H9 (cell line): ENCODE measurements at regions not wholly inside any gene's neighbourhood (a gene's known extent, or its start where the extent isn't known, plus 50 kb on each side); places are given as distances from the start of the nearest gene placed in this dataset.

Experiments
- DNase-seq: peaks from one replicate; pipeline ENCODE4 v3.0.0-alpha.2; 2017
- H2AFZ ChIP-seq: one replicate; pipeline ENCODE4 v1.6.1; 2013; ENCODE audit warnings: mild to moderate bottlenecking, low read length, control low read depth, moderate library complexity
- H2AK5ac ChIP-seq: 2 replicates; pipeline ENCODE4 v1.6.1; 2013; ENCODE audit warnings: low read length, control low read depth, mixed read lengths; ENCODE audit not compliant: insufficient read length
- H2BK120ac ChIP-seq: one replicate; pipeline ENCODE4 v1.6.1; 2013; ENCODE audit warnings: low read depth, mild to moderate bottlenecking, low read length, control low read depth, inconsistent platforms; ENCODE audit not compliant: poor library complexity, severe bottlenecking
- H2BK12ac ChIP-seq: 2 replicates; pipeline ENCODE4 v1.6.1; 2013; ENCODE audit warnings: low read length, control low read depth, mixed read lengths, low read depth; ENCODE audit not compliant: insufficient read length
- H2BK15ac ChIP-seq: 2 replicates; pipeline ENCODE4 v1.6.1; 2013; ENCODE audit warnings: low read depth, low read length, control low read depth
- H2BK20ac ChIP-seq: one replicate; pipeline ENCODE4 v1.6.1; 2013; ENCODE audit warnings: low read depth, mild to moderate bottlenecking, low read length, control low read depth, inconsistent platforms; ENCODE audit not compliant: poor library complexity, severe bottlenecking
- H2BK5ac ChIP-seq: 2 replicates; pipeline ENCODE4 v1.6.1; 2013; ENCODE audit warnings: low read length, control low read depth, mixed read lengths; ENCODE audit not compliant: insufficient read length
- H3K14ac ChIP-seq: 2 replicates; pipeline ENCODE4 v1.6.1; 2013; ENCODE audit warnings: low read length, control low read depth; ENCODE audit not compliant: insufficient read depth
- H3K18ac ChIP-seq: 2 replicates; pipeline ENCODE4 v1.6.1; 2013; ENCODE audit warnings: low read depth, mild to moderate bottlenecking, mixed read lengths, low read length, control low read depth; ENCODE audit not compliant: insufficient read length
- H3K23ac ChIP-seq: 2 replicates; pipeline ENCODE4 v1.6.1; 2013; ENCODE audit warnings: low read length, control low read depth, mixed read lengths, low read depth; ENCODE audit not compliant: insufficient read length
- H3K23me2 ChIP-seq: 2 replicates; pipeline ENCODE4 v1.6.1; 2013; ENCODE audit warnings: low read depth, mild to moderate bottlenecking, mixed read lengths, low read length, control low read depth; ENCODE audit not compliant: insufficient read length, poor library complexity, severe bottlenecking
- H3K27ac ChIP-seq: 2 replicates; pipeline ENCODE4 v1.5.1; 2013; ENCODE audit warnings: low read length, control low read depth, mixed read lengths, low read depth; ENCODE audit not compliant: insufficient read length
- H3K27me3 ChIP-seq: 2 replicates; pipeline ENCODE4 v1.6.1; 2013; ENCODE audit warnings: low read length, control low read depth, inconsistent platforms; ENCODE audit not compliant: insufficient read depth
- H3K4ac ChIP-seq: 2 replicates; pipeline ENCODE4 v1.6.1; 2013; ENCODE audit warnings: low read depth, mild to moderate bottlenecking, control low read depth, inconsistent platforms, low read length, moderate library complexity
- H3K4me1 ChIP-seq: 2 replicates; pipeline ENCODE4 v1.6.1; 2013; ENCODE audit warnings: low read length, control low read depth, inconsistent platforms; ENCODE audit not compliant: insufficient read depth
- H3K4me2 ChIP-seq: 2 replicates; pipeline ENCODE4 v1.6.1; 2013; ENCODE audit warnings: low read length, control low read depth, mixed read lengths; ENCODE audit not compliant: insufficient read length, insufficient read depth
- H3K56ac ChIP-seq: 2 replicates; pipeline ENCODE4 v1.6.1; 2013; ENCODE audit warnings: low read depth, mild to moderate bottlenecking, mixed read lengths, low read length, control low read depth; ENCODE audit not compliant: insufficient read length
- H3K79me1 ChIP-seq: 2 replicates; pipeline ENCODE4 v1.6.1; 2013; ENCODE audit warnings: low read depth, mild to moderate bottlenecking, moderate library complexity, low read length, control low read depth, inconsistent platforms; ENCODE audit not compliant: insufficient read depth, poor library complexity, severe bottlenecking
- H3K79me2 ChIP-seq: 2 replicates; pipeline ENCODE4 v1.6.1; 2013; ENCODE audit warnings: low read length, control low read depth, inconsistent platforms; ENCODE audit not compliant: insufficient read depth
- H3K9ac ChIP-seq: 2 replicates; pipeline ENCODE4 v1.6.1; 2013; ENCODE audit warnings: low read length, control low read depth, mixed read lengths; ENCODE audit not compliant: insufficient read length; ENCODE audit errors: extremely low read depth
- H3K9me3 ChIP-seq: one replicate; pipeline ENCODE4 v1.6.1; 2013; ENCODE audit warnings: low read depth, low read length, inconsistent platforms; ENCODE audit not compliant: control insufficient read depth
- H3T11ph ChIP-seq: one replicate; pipeline ENCODE4 v1.6.1; 2013; ENCODE audit warnings: mild to moderate bottlenecking, low read length, control low read depth, inconsistent platforms
- H4K20me1 ChIP-seq: one replicate; pipeline ENCODE4 v1.6.1; 2013; ENCODE audit not compliant: control insufficient read depth, insufficient read length, insufficient read depth
- H4K5ac ChIP-seq: 2 replicates; pipeline ENCODE4 v1.6.1; 2013; ENCODE audit warnings: low read depth, mild to moderate bottlenecking, mixed read lengths, low read length, control low read depth; ENCODE audit not compliant: insufficient read length
- H4K8ac ChIP-seq: replicated peaks from 2 replicates; pipeline ENCODE4 v1.6.1; 2013; ENCODE audit warnings: low read length, control low read depth, mixed read lengths, low read depth; ENCODE audit not compliant: insufficient read length
- H4K91ac ChIP-seq: 2 replicates; pipeline ENCODE4 v1.6.1; 2013; ENCODE audit warnings: low read depth, mild to moderate bottlenecking, moderate library complexity, mixed read lengths, low read length, control low read depth; ENCODE audit not compliant: insufficient read length
- H3K27ac Mint-ChIP-seq, 3 experiments: 2 replicates in 2 of 3; 3 replicates in 1 of 3; pipeline ENCODE4 v1.8.0; 2020 to 2021; ENCODE audit warnings: mixed read lengths in 3 of 3, mild to moderate bottlenecking in 1 of 3, moderate library complexity in 1 of 3
- H3K27me3 Mint-ChIP-seq: 2 replicates; pipeline ENCODE4 v1.8.0; 2021; ENCODE audit warnings: low read depth, mild to moderate bottlenecking, moderate library complexity, mixed read lengths
- H3K36me3 Mint-ChIP-seq, 3 experiments: 2 replicates in 2 of 3; 3 replicates in 1 of 3; pipeline ENCODE4 v1.8.0; 2020 to 2021; ENCODE audit warnings: low read depth in 3 of 3, mixed read lengths in 3 of 3; ENCODE audit not compliant: insufficient read depth in 1 of 3
- H3K4me1 Mint-ChIP-seq, 2 experiments: 2 replicates each; pipeline ENCODE4 v1.8.0; 2020; ENCODE audit warnings: mixed read lengths in 2 of 2
- H3K4me3 Mint-ChIP-seq, 2 experiments: 2 replicates in 1 of 2; 3 replicates in 1 of 2; pipeline ENCODE4 v1.8.0; 2020 to 2021; ENCODE audit warnings: mild to moderate bottlenecking in 2 of 2, mixed read lengths in 2 of 2, moderate library complexity in 1 of 2
- H3K9me3 Mint-ChIP-seq, 2 experiments: 2 replicates in 1 of 2; 3 replicates in 1 of 2; pipeline ENCODE4 v1.8.0; 2020; ENCODE audit warnings: mild to moderate bottlenecking in 2 of 2, mixed read lengths in 2 of 2, moderate library complexity in 1 of 2
- WGBS: extraction: QIAGEN DNeasy Blood & Tissue Kit; methylation state at CpG from one replicate; pipeline ENCODE4 v1.1.7; 2013; ENCODE audit warnings: missing lambda C conversion rate, low lambda C conversion rate, mixed read lengths; ENCODE audit not compliant: insufficient read length; ENCODE audit errors: extremely low coverage; 5-methylcytosine and 5-hydroxymethylcytosine counted together
- TF ChIP-seq, protein P1 (sequence below): fragments of 200-600 bp; sonication (generic); conservative IDR thresholded peaks from 3 replicates; pipeline ENCODE4 v1.8.0; 2021; ENCODE audit warnings: antibody characterized with exemption, mild to moderate bottlenecking

- Histone ChIP-seq H2BK20ac (no peak overlapping the region), H3K23ac (no peak overlapping the region), H3K4ac (no peak overlapping the region), H4K8ac (no peak overlapping the region), H2AK5ac (no peak overlapping the region), H3K18ac (no peak overlapping the region), H4K5ac (no peak overlapping the region), H2BK12ac (no peak overlapping the region), H3K9ac (no peak overlapping the region), H3K23me2 (no peaks in the 10 kb centered on the region), H3T11ph (no peak overlapping the region), H4K91ac (no peak overlapping the region), H3K4me1 (no peaks in the 10 kb centered on the region), H2BK120ac (no peak overlapping the region), H3K79me1 (no peaks in the 10 kb centered on the region), H3K9me3 (no peaks in the 10 kb centered on the region), H3K4me2 (no peak overlapping the region), H2BK5ac (no peak overlapping the region), H4K20me1 (no peaks in the 10 kb centered on the region), H3K27ac (no peak overlapping the region), H3K14ac (no peak overlapping the region), H3K27me3 (no peaks in the 10 kb centered on the region), H2AFZ (peak overlapping the region; percentile 29), H3K56ac (no peak overlapping the region), H3K79me2 (no peaks in the 10 kb centered on the region), H2BK15ac (no peak overlapping the region)
- Mint-ChIP-seq H3K4me1 (peaks cover 0 to 4% of the 10 kb centered on the region in 2 experiments; a peak in 2 of 4 replicates), H3K4me3 (no peak overlapping the region), H3K27me3 (no peaks in the 10 kb centered on the region; the same call in 1 of the 2 replicates), H3K36me3 (no peaks in the 10 kb centered on the region), H3K9me3 (no peaks in the 10 kb centered on the region), H3K27ac (no peak overlapping the region)
- no CpG with 5 or more reads among the region's 5 CpGs for WGBS
- TF ChIP-seq, protein P1, sequence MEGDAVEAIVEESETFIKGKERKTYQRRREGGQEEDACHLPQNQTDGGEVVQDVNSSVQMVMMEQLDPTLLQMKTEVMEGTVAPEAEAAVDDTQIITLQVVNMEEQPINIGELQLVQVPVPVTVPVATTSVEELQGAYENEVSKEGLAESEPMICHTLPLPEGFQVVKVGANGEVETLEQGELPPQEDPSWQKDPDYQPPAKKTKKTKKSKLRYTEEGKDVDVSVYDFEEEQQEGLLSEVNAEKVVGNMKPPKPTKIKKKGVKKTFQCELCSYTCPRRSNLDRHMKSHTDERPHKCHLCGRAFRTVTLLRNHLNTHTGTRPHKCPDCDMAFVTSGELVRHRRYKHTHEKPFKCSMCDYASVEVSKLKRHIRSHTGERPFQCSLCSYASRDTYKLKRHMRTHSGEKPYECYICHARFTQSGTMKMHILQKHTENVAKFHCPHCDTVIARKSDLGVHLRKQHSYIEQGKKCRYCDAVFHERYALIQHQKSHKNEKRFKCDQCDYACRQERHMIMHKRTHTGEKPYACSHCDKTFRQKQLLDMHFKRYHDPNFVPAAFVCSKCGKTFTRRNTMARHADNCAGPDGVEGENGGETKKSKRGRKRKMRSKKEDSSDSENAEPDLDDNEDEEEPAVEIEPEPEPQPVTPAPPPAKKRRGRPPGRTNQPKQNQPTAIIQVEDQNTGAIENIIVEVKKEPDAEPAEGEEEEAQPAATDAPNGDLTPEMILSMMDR, result no peak
- DNase-seq, result no peak
Observed at GRCh38 chr5:81883371-81883770, 88.5 kb upstream of the ATG10 start.
